ENCODE measurements at regions not wholly inside any gene's neighbourhood (a gene's known extent, or its start where the extent isn't known, plus 50 kb on each side); places are given as distances from the start of the nearest gene placed in this dataset.

- TF ChIP-seq CTCF (IDR thresholded peaks at IDR 0.05 in 8 of 11, conservative IDR thresholded peaks at IDR 0.05 in 3 of 11) (no peak), POLR2AphosphoS5 (IDR thresholded peaks at IDR 0.05) (no peak)
Observed at GRCh38 chr14:42931308-42931707, 1324.6 kb downstream of the LRFN5 start.

Data from spleen (tissue), 7 donors.